ENCODE measurements at regions not wholly inside any gene's neighbourhood (a gene's known extent, or its start where the extent isn't known, plus 50 kb on each side); places are given as distances from the start of the nearest gene placed in this dataset.

DNA sequence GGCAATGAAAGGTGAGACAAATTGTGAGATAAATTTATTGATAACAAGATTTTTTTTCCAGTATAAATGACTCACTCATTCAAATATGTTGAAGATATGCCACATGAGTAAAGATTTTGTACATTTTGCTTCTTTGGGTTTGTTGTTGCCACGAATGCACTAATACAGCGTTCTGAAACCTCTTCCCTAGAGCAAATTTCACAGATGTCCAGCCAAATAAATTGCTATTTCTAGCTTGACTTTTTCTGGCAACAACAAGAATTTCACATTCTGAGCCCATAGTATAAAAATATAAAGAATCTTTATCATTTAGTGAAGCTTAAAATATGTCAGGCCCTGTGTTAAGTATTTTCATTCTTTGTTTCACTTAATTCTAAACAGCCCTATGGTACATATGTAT lies 114.5 kb upstream of the COL24A1 start:
- TF ChIP-seq, protein P1, sequence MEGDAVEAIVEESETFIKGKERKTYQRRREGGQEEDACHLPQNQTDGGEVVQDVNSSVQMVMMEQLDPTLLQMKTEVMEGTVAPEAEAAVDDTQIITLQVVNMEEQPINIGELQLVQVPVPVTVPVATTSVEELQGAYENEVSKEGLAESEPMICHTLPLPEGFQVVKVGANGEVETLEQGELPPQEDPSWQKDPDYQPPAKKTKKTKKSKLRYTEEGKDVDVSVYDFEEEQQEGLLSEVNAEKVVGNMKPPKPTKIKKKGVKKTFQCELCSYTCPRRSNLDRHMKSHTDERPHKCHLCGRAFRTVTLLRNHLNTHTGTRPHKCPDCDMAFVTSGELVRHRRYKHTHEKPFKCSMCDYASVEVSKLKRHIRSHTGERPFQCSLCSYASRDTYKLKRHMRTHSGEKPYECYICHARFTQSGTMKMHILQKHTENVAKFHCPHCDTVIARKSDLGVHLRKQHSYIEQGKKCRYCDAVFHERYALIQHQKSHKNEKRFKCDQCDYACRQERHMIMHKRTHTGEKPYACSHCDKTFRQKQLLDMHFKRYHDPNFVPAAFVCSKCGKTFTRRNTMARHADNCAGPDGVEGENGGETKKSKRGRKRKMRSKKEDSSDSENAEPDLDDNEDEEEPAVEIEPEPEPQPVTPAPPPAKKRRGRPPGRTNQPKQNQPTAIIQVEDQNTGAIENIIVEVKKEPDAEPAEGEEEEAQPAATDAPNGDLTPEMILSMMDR (IDR thresholded peaks at IDR 0.05): no peak
- no peaks in the 10 kb centered on the region for H3K9me3 ChIP-seq (ENCODE audit: control insufficient read depth, low read length)
- H3K9ac ChIP-seq: no peak overlapping the region
- H3K4me2 ChIP-seq (ENCODE audit: low read length): no peak overlapping the region
- no peak overlapping the region for H3K27ac ChIP-seq
- no peaks in the 10 kb centered on the region for H3K27me3 ChIP-seq (ENCODE audit: control insufficient read depth, insufficient read depth, low read length)
- no peaks in the 10 kb centered on the region for H3K4me1 ChIP-seq
- H2AFZ ChIP-seq: no peak overlapping the region
- H3K36me3 ChIP-seq (ENCODE audit: control insufficient read depth, insufficient read depth, low read length): no peaks in the 10 kb centered on the region
- H3K4me3 ChIP-seq (ENCODE audit: low read depth, low read length): no peak overlapping the region
- no peaks in the 10 kb centered on the region for H3K79me2 ChIP-seq

DNA sequence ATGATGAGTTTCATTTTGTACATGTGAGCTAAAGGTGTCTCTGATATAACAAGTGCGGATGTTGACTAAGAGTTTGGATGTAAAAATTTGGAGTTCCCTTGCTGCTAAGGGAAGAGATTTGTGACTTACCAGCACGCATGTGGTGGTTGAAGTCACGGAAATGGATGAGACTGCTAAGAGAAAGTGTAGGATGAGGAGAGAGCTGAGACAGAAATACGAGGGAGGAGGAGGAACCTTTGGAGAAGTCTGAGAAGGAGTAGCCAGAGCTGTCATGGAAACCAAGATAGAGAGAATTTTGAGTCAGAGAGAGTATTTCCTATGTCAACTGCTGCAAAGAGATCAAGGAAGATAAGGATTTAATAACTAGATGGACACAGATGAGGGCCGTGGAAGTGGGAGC lies 106.5 kb upstream of the COL24A1 start:
- Histone ChIP-seq H3K27ac (no peak overlapping the region), H3K9ac (no peak overlapping the region), H3K36me3 (ENCODE audit: control insufficient read depth, insufficient read depth, low read length) (no peaks in the 10 kb centered on the region), H3K79me2 (no peaks in the 10 kb centered on the region), H3K9me3 (ENCODE audit: control insufficient read depth, low read length) (no peaks in the 10 kb centered on the region), H3K4me1 (no peaks in the 10 kb centered on the region), H3K4me2 (ENCODE audit: low read length) (no peak overlapping the region), H3K4me3 (ENCODE audit: low read depth, low read length) (no peak overlapping the region), H3K27me3 (ENCODE audit: control insufficient read depth, insufficient read depth, low read length) (no peaks in the 10 kb centered on the region), H2AFZ (no peak overlapping the region)
- TF ChIP-seq, protein P1 (IDR thresholded peaks at IDR 0.05): no peak

DNA sequence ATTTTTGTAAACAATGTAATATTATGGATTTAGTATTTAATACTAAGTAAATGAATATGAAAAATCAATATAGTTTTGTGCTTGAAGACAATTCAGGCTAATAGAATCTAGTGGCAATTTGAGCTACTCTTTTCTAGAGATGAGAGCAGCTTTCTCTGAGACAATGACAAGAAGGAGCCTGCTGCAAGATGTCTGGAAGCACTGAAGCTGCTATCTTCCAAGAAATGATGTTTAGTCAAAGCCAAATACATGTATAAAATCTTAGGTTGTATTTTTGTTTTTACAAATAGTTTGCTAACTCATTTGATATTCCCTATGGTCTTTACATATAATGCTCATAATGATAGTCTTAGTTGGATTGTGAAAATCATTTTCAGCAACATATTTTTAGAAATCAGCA lies 103.9 kb upstream of the COL24A1 start:
- no peak overlapping the region for H3K4me2 ChIP-seq (ENCODE audit: low read length)
- H3K27me3 ChIP-seq (ENCODE audit: control insufficient read depth, insufficient read depth, low read length): no peaks in the 10 kb centered on the region
- no peak overlapping the region for H2AFZ ChIP-seq
- H3K9me3 ChIP-seq (ENCODE audit: control insufficient read depth, low read length): no peaks in the 10 kb centered on the region
- H3K36me3 ChIP-seq (ENCODE audit: control insufficient read depth, insufficient read depth, low read length): no peaks in the 10 kb centered on the region
- no peak overlapping the region for H3K9ac ChIP-seq
- no peaks in the 10 kb centered on the region for H3K4me1 ChIP-seq
- H3K4me3 ChIP-seq (ENCODE audit: low read depth, low read length): no peak overlapping the region
- H3K27ac ChIP-seq: no peak overlapping the region
- TF ChIP-seq, protein P1 (IDR thresholded peaks at IDR 0.05): no peak
- H3K79me2 ChIP-seq: no peaks in the 10 kb centered on the region

DNA sequence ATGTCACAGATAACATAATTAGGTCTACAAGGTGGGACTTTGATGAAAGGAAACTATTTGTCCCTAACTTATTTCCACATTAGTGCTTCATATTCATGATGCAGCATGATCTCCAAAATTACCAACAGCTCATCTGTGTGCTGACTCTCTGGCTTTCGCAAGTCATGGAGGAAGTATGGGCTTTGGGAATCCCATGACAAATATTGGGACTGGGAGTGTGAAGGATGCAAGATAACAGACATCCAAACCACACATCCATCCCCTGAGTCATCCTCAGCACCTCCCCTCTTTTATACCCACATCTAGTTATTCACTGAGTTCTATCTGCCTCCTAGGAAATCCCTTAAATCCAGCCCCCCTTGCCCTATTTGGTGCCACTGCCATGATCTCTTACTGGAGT lies 102.8 kb upstream of the COL24A1 start:
- no peaks in the 10 kb centered on the region for H3K4me1 ChIP-seq
- H3K27ac ChIP-seq: no peak overlapping the region
- H3K4me3 ChIP-seq (ENCODE audit: low read depth, low read length): no peak overlapping the region
- TF ChIP-seq, protein P1 (IDR thresholded peaks at IDR 0.05): no peak
- no peaks in the 10 kb centered on the region for H3K9me3 ChIP-seq (ENCODE audit: control insufficient read depth, low read length)
- no peaks in the 10 kb centered on the region for H3K27me3 ChIP-seq (ENCODE audit: control insufficient read depth, insufficient read depth, low read length)
- no peaks in the 10 kb centered on the region for H3K36me3 ChIP-seq (ENCODE audit: control insufficient read depth, insufficient read depth, low read length)
- no peaks in the 10 kb centered on the region for H3K79me2 ChIP-seq
- no peak overlapping the region for H3K4me2 ChIP-seq (ENCODE audit: low read length)
- no peak overlapping the region for H3K9ac ChIP-seq
- no peak overlapping the region for H2AFZ ChIP-seq

DNA sequence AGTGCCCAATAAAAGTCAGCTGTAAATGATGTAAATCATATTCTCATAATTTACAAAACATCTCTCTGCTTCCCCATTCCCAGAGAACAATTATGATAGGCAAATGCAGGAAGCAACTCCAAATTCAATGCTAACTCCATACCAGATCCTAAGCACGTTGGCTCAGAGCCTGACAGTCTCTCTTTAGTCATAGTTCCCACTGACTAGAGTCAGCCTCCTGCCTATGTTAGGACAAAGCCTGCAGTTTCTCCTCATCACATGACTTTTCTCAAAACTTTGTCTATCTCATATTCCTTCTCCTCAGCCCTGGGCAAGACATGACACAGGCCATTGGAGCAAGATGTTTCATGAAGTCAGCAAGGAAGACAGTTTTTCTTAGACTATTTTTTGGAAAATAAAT lies 101.5 kb upstream of the COL24A1 start:
- no peak overlapping the region for H3K27ac ChIP-seq
- H3K4me3 ChIP-seq (ENCODE audit: low read depth, low read length): no peak overlapping the region

More for the DNA sequence above, 101.5 kb upstream of the COL24A1 start:
- no peak overlapping the region for H3K4me2 ChIP-seq (ENCODE audit: low read length)
- no peaks in the 10 kb centered on the region for H3K36me3 ChIP-seq (ENCODE audit: control insufficient read depth, insufficient read depth, low read length)
- no peaks in the 10 kb centered on the region for H3K79me2 ChIP-seq
- H2AFZ ChIP-seq: no peak overlapping the region
- no peak overlapping the region for H3K9ac ChIP-seq
- TF ChIP-seq, protein P1 (IDR thresholded peaks at IDR 0.05): no peak
- H3K4me1 ChIP-seq: no peaks in the 10 kb centered on the region
- H3K9me3 ChIP-seq (ENCODE audit: control insufficient read depth, low read length): no peaks in the 10 kb centered on the region
- H3K27me3 ChIP-seq (ENCODE audit: control insufficient read depth, insufficient read depth, low read length): no peaks in the 10 kb centered on the region
